ENCODE measurements at regions not wholly inside any gene's neighbourhood (a gene's known extent, or its start where the extent isn't known, plus 50 kb on each side); places are given as distances from the start of the nearest gene placed in this dataset.

DNA sequence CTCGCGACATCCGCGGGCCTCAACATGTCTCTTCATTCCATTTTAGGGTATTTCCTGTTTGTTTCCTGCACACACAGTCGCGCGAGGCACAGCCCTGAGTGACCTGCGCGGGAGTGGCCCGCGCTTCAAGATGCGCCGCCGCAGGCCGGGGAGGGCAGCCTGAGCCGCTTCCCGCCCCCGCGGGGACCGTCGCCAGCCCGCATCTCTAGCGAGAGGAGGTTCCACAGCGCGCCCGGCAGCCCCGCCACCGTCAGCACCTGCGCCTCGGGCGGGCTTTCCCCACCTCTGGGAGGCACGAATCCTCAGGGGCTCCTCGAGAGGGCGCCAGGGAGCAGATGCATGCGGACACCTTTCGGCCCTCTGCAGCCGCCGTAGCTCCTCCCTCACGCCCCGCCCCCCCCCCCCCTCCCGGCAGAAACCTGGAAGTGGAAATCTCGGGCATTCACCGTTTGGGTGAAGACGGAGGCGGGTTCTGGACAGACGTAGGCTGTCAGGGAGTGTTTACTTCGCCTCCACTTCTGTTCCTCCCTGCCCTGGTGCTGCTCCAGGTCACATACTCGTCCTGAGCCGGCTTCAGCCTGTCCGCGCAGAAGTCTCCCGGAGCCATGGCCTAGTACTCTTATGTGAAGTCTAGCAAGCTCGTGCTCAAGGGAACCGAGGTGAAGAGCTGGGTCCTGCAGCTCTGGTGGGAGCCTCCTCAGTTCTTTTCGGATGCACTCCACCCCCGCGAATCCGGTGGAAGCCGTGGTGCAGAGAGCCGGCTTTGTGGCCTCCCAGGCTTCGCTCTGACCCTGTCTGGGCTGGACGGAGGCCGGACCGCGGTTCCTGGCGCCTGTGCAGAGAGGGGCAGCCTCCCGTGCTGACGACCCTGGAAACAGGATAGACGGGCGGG is 880.5 kb upstream of the DEFB115 start (continued):
- no peak for TF ChIP-seq ZBTB37 (CRISPR knock-in tag; IDR thresholded peaks at IDR 0.05)
- 0 out of 2 replicates have a peak, but pooled peaks have one; percentile 42 for TF ChIP-seq ZNF446 (CRISPR knock-in tag; IDR thresholded peaks at IDR 0.05)
- TF ChIP-seq KLF11 (CRISPR knock-in tag; IDR thresholded peaks at IDR 0.05): 0 out of 2 replicates have a peak, but pooled peaks have one; percentile 71
- TF ChIP-seq TCF7 (IDR thresholded peaks at IDR 0.05; ENCODE audit: low read depth): no peak
- peak; percentile 80 for TF ChIP-seq MYC (CRISPR knock-in tag; IDR thresholded peaks at IDR 0.05; ENCODE audit: borderline replicate concordance)
- TF ChIP-seq JUND (CRISPR knock-in tag; IDR thresholded peaks at IDR 0.05): no peak; the same call in 1 of the 2 replicates
- TF ChIP-seq GMEB1 (CRISPR knock-in tag; IDR thresholded peaks at IDR 0.05; ENCODE audit: borderline replicate concordance): no peak; the same call in 1 of the 2 replicates
- 0 out of 2 replicates have a peak, but pooled peaks have one; percentile 15 for TF ChIP-seq ZNF557 (CRISPR knock-in tag; IDR thresholded peaks at IDR 0.05)
- TF ChIP-seq MAX (IDR thresholded peaks at IDR 0.05): peak; percentile 89
- TF ChIP-seq ZNF704 (CRISPR knock-in tag; IDR thresholded peaks at IDR 0.05; ENCODE audit: borderline replicate concordance): peak; percentile 88; the same call in 1 of the 2 replicates
- TF ChIP-seq IRF2 (CRISPR knock-in tag; IDR thresholded peaks at IDR 0.05): peak; percentile 81
- peak; percentile 76 for TF ChIP-seq PTBP1 (IDR thresholded peaks at IDR 0.05; ENCODE audit: low read depth, low read length, poor library complexity, severe bottlenecking)
- TF ChIP-seq HMG20B (CRISPR knock-in tag; conservative IDR thresholded peaks at IDR 0.05): no peak
- TF ChIP-seq ZNF883 (CRISPR knock-in tag; IDR thresholded peaks at IDR 0.05; ENCODE audit: not compliant biosample characterization): peak; percentile 66
- peak; percentile 87; the same call in 1 of the 2 replicates for TF ChIP-seq ZNF576 (CRISPR knock-in tag; IDR thresholded peaks at IDR 0.05)
- TF ChIP-seq HINFP (CRISPR knock-in tag; IDR thresholded peaks at IDR 0.05; ENCODE audit: low read depth): no peak
- TF ChIP-seq FOXK1 (CRISPR knock-in tag; IDR thresholded peaks at IDR 0.05; ENCODE audit: borderline replicate concordance, low read depth): peak; percentile 85; the same call in 1 of the 2 replicates
- TF ChIP-seq ZNF234 (CRISPR knock-in tag; conservative IDR thresholded peaks at IDR 0.05): peak; percentile 95; the same call in 1 of the 2 replicates
- TF ChIP-seq IKZF1 (IDR thresholded peaks at IDR 0.05): no peak
- 0 out of 2 replicates have a peak, but pooled peaks have one; percentile 69 for TF ChIP-seq ZNF225 (CRISPR knock-in tag; IDR thresholded peaks at IDR 0.05)
- TF ChIP-seq XRCC5 (optimal IDR thresholded peaks at IDR 0.05; ENCODE audit: low read length): peak; percentile 59
- no peak for TF ChIP-seq REXO4 (CRISPR knock-in tag; IDR thresholded peaks at IDR 0.05; ENCODE audit: borderline replicate concordance)
